ENCODE measurements at regions not wholly inside any gene's neighbourhood (a gene's known extent, or its start where the extent isn't known, plus 50 kb on each side); places are given as distances from the start of the nearest gene placed in this dataset.

- Histone ChIP-seq H3K27me3 (ENCODE audit: insufficient read depth, poor library complexity, severe bottlenecking) (no peaks in the 10 kb centered on the region), H3K4me3 (replicated peaks; ENCODE audit: insufficient read depth, low read length) (no peak overlapping the region), H3K27ac (replicated peaks) (no peak overlapping the region)
- DNase-seq (ENCODE audit: low read depth in 1 of 2, low spot score in 1 of 2), result no peak
- TF ChIP-seq SPI1 (IDR thresholded peaks at IDR 0.05; ENCODE audit: borderline replicate concordance, low read depth) (no peak), GABPA (IDR thresholded peaks at IDR 0.05; ENCODE audit: low read depth) (no peak), POLR2AphosphoS5 (IDR thresholded peaks at IDR 0.05; ENCODE audit: low read depth) (no peak)
- TF ChIP-seq, protein P1, sequence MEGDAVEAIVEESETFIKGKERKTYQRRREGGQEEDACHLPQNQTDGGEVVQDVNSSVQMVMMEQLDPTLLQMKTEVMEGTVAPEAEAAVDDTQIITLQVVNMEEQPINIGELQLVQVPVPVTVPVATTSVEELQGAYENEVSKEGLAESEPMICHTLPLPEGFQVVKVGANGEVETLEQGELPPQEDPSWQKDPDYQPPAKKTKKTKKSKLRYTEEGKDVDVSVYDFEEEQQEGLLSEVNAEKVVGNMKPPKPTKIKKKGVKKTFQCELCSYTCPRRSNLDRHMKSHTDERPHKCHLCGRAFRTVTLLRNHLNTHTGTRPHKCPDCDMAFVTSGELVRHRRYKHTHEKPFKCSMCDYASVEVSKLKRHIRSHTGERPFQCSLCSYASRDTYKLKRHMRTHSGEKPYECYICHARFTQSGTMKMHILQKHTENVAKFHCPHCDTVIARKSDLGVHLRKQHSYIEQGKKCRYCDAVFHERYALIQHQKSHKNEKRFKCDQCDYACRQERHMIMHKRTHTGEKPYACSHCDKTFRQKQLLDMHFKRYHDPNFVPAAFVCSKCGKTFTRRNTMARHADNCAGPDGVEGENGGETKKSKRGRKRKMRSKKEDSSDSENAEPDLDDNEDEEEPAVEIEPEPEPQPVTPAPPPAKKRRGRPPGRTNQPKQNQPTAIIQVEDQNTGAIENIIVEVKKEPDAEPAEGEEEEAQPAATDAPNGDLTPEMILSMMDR (IDR thresholded peaks at IDR 0.05; ENCODE audit: insufficient read depth, low read length), result no peak
- TF ChIP-seq, protein P2, sequence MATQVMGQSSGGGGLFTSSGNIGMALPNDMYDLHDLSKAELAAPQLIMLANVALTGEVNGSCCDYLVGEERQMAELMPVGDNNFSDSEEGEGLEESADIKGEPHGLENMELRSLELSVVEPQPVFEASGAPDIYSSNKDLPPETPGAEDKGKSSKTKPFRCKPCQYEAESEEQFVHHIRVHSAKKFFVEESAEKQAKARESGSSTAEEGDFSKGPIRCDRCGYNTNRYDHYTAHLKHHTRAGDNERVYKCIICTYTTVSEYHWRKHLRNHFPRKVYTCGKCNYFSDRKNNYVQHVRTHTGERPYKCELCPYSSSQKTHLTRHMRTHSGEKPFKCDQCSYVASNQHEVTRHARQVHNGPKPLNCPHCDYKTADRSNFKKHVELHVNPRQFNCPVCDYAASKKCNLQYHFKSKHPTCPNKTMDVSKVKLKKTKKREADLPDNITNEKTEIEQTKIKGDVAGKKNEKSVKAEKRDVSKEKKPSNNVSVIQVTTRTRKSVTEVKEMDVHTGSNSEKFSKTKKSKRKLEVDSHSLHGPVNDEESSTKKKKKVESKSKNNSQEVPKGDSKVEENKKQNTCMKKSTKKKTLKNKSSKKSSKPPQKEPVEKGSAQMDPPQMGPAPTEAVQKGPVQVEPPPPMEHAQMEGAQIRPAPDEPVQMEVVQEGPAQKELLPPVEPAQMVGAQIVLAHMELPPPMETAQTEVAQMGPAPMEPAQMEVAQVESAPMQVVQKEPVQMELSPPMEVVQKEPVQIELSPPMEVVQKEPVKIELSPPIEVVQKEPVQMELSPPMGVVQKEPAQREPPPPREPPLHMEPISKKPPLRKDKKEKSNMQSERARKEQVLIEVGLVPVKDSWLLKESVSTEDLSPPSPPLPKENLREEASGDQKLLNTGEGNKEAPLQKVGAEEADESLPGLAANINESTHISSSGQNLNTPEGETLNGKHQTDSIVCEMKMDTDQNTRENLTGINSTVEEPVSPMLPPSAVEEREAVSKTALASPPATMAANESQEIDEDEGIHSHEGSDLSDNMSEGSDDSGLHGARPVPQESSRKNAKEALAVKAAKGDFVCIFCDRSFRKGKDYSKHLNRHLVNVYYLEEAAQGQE (IDR thresholded peaks at IDR 0.05; ENCODE audit: insufficient replicate concordance, low read depth), result no peak
These were observed 250.4 kb downstream of the GATA3 start for GRCh38 chr10:8304861-8305260.

DNA sequence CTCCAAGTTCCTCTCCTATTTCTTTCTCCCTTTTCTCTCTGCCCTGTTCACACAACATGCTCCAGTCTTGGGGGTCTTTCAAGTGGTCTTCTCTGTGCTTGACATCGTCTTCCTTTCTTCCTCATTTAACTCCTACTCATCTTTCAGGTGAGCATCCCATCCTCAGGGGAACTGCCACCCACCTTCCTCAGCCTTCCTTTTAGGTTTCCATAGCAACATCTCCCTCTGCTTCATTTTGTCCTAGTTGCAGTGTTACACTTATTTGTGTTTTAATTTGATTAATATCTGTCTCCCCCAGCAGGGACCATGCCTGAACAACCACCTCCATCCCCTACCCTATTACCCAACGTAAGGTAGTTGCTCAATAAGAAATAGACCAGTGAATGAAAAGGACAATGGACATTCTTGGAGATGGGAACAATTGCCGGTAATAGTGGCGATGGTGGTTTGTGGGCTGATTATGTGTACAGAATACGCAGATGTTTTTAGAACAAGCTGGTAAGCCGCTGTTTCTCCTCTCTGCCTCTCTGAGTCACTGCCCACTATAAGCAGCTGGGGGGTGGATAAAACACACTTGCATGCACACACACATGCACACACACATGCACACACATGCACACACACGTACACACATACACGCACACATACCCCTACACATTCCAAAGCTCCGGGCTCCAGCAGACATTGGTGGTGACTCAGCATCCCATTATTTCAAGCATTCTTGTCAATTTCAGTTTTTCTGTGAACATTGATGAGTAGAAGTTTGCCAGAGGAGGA lies 251.6 kb downstream of the GATA3 start:
- DNase-seq (ENCODE audit: low read depth in 1 of 2, low spot score in 1 of 2), result no peak
- no peak overlapping the region for H3K27ac ChIP-seq (replicated peaks)

GRCh38 chr10:8306685-8307364 lies 252.3 kb downstream of the GATA3 start:
- TF ChIP-seq, protein P2 (IDR thresholded peaks at IDR 0.05; ENCODE audit: insufficient replicate concordance, low read depth), result no peak
- no peak for TF ChIP-seq SPI1 (IDR thresholded peaks at IDR 0.05; ENCODE audit: borderline replicate concordance, low read depth)
- TF ChIP-seq POLR2AphosphoS5 (IDR thresholded peaks at IDR 0.05; ENCODE audit: low read depth), result no peak
- TF ChIP-seq, protein P1 (IDR thresholded peaks at IDR 0.05; ENCODE audit: insufficient read depth, low read length), result no peak
- TF ChIP-seq GABPA (IDR thresholded peaks at IDR 0.05; ENCODE audit: low read depth), result no peak
- no peak for DNase-seq (ENCODE audit: low read depth in 1 of 2, low spot score in 1 of 2)
- no peak overlapping the region for H3K4me3 ChIP-seq (replicated peaks; ENCODE audit: insufficient read depth, low read length)

More for the DNA sequence above, 251.6 kb downstream of the GATA3 start:
- H3K4me3 ChIP-seq (replicated peaks; ENCODE audit: insufficient read depth, low read length), result no peak overlapping the region
- no peaks in the 10 kb centered on the region for H3K27me3 ChIP-seq (ENCODE audit: insufficient read depth, poor library complexity, severe bottlenecking)
- TF ChIP-seq, protein P2 (IDR thresholded peaks at IDR 0.05; ENCODE audit: insufficient replicate concordance, low read depth), result no peak
- no peak for TF ChIP-seq SPI1 (IDR thresholded peaks at IDR 0.05; ENCODE audit: borderline replicate concordance, low read depth)

More at GRCh38 chr10:8306685-8307364, 252.3 kb downstream of the GATA3 start:
- Histone ChIP-seq H3K27me3 (ENCODE audit: insufficient read depth, poor library complexity, severe bottlenecking) (no peaks in the 10 kb centered on the region), H3K27ac (replicated peaks) (no peak overlapping the region)

All from HL-60 (cell line).